Spleen (tissue), 7 donors: ENCODE measurements at regions not wholly inside any gene's neighbourhood (a gene's known extent, or its start where the extent isn't known, plus 50 kb on each side); places are given as distances from the start of the nearest gene placed in this dataset.

Experiments
- POLR2A ChIP-seq, 3 donors: fragments of 450-650 bp; IDR thresholded peaks; one replicate each; pipeline ENCODE4 v1.5.1; 2017; ENCODE audit warnings: antibody characterized with exemption in 3 of 3, mild to moderate bottlenecking in 1 of 3
- POLR2AphosphoS5 ChIP-seq, 3 donors: sonication (generic); formaldehyde crosslinking; IDR thresholded peaks; one replicate each; pipeline ENCODE4 v1.5.1; 2017; ENCODE audit warnings: antibody characterized with exemption in 3 of 3
- TF ChIP-seq, protein P1 (sequence below), 11 experiments: fragments of 200-600 bp in 7 of 11; fragments of 450-650 bp in 4 of 11; sonication (generic) in 4 of 11; IDR thresholded peaks in 8 of 11; conservative IDR thresholded peaks in 3 of 11; 1 replicate in 7 of 11; 2 replicates in 4 of 11; pipeline versions ENCODE4 v1.4.0 to v1.8.0; 2016 to 2021; ENCODE audit warnings: antibody characterized with exemption in 11 of 11, inconsistent platforms in 4 of 11, mild to moderate bottlenecking in 1 of 11
- donor health status: DM: no; HTN: no; CAD: no; lungs with moderate emphysema.
- donor health status: DM: no; HTN: no; CAD: no.
- donor health status: DM: no; HTN: no; CAD: no.

DNA sequence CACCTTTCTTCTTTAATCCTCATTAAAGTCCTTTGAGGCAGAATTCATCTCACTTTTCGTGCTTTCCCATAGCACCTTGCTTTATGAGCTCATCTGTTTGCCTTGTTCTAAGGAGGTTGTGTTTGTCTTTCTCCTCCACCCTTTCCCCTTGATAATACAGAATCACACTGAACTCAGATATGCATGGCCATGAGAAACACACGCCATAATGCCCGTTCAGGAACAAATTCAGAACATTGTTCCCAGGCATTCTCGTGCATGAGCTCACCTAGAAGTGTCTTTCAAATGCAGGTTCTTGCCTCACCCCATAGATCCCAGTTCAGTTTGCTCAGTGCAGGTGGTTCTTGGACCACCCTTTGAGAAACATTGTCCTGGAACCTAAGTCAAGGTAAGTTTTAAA, 71.1 kb downstream of the TMEM114 start:
- TF ChIP-seq, protein P1, sequence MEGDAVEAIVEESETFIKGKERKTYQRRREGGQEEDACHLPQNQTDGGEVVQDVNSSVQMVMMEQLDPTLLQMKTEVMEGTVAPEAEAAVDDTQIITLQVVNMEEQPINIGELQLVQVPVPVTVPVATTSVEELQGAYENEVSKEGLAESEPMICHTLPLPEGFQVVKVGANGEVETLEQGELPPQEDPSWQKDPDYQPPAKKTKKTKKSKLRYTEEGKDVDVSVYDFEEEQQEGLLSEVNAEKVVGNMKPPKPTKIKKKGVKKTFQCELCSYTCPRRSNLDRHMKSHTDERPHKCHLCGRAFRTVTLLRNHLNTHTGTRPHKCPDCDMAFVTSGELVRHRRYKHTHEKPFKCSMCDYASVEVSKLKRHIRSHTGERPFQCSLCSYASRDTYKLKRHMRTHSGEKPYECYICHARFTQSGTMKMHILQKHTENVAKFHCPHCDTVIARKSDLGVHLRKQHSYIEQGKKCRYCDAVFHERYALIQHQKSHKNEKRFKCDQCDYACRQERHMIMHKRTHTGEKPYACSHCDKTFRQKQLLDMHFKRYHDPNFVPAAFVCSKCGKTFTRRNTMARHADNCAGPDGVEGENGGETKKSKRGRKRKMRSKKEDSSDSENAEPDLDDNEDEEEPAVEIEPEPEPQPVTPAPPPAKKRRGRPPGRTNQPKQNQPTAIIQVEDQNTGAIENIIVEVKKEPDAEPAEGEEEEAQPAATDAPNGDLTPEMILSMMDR (IDR thresholded peaks at IDR 0.05 in 8 of 11, conservative IDR thresholded peaks at IDR 0.05 in 3 of 11): no peak
- TF ChIP-seq POLR2AphosphoS5 (IDR thresholded peaks at IDR 0.05): no peak
- TF ChIP-seq POLR2A (IDR thresholded peaks at IDR 0.05): no peak
